B cell (primary cell): ENCODE measurements at regions not wholly inside any gene's neighbourhood (a gene's known extent, or its start where the extent isn't known, plus 50 kb on each side); places are given as distances from the start of the nearest gene placed in this dataset.

Experiments
- ATAC-seq: fragments of 200-7000 bp; cut with Tn5 transposase; one replicate; pipeline ENCODE4 v1.10.0; 2021; ENCODE audit warnings: low read depth, mild to moderate bottlenecking, moderate number of reproducible peaks, moderate library complexity
- CTCF ChIA-PET: fragments of 350-600 bp; sonication (Branson Sonifier 250); formaldehyde crosslinking; loops from one replicate; lab custom pipeline; 2021; ENCODE audit warnings: antibody characterized with exemption, inconsistent platforms; lab: Charles Lee
- POLR2A ChIA-PET: fragments of 350-600 bp; sonication (Branson Sonifier 250); formaldehyde crosslinking; loops from one replicate; lab custom pipeline; 2021; ENCODE audit warnings: antibody characterized with exemption; lab: Charles Lee
- DNase-seq: peaks from one replicate; pipeline ENCODE4 v3.0.0; 2013
- H2AFZ ChIP-seq: 2 replicates; pipeline ENCODE4 v1.6.1; 2012; ENCODE audit warnings: mild to moderate bottlenecking, low read depth, low read length; ENCODE audit not compliant: insufficient read depth, poor library complexity, severe bottlenecking
- H3K27ac ChIP-seq, 2 donors: 1 replicate in 1 of 2; 2 replicates in 1 of 2; pipeline ENCODE4 v1.5.1; 2012 to 2013; ENCODE audit warnings: low read length in 2 of 2, mild to moderate bottlenecking in 2 of 2, moderate library complexity in 1 of 2
- H3K27me3 ChIP-seq, 4 experiments: fragments of 200-600 bp in 1 of 4; sonication (generic) in 1 of 4; replicated peaks in 1 of 4; 1 replicate in 2 of 4; 2 replicates in 2 of 4; pipeline versions ENCODE4 v1.6.1 to v1.7.0; 2013 to 2016; ENCODE audit warnings: low read length in 3 of 4, mild to moderate bottlenecking in 2 of 4, mixed read lengths in 1 of 4, moderate library complexity in 1 of 4; ENCODE audit not compliant: insufficient read depth in 4 of 4, control insufficient read depth in 3 of 4; ENCODE audit errors: control extremely low read depth in 1 of 4
- H3K36me3 ChIP-seq, 2 experiments: replicated peaks in 1 of 2; 1 replicate in 1 of 2; 2 replicates in 1 of 2; pipeline versions ENCODE4 v1.6.1 to v1.7.1; 2013; ENCODE audit warnings: low read length in 1 of 2; ENCODE audit not compliant: insufficient read depth in 2 of 2, control insufficient read depth in 1 of 2; ENCODE audit errors: control extremely low read depth in 1 of 2, extremely low read depth in 1 of 2
- H3K4me1 ChIP-seq, 2 donors: fragments of 200-600 bp in 1 of 2; sonication (generic) in 1 of 2; 1 replicate in 1 of 2; 2 replicates in 1 of 2; pipeline versions ENCODE4 v1.5.1 to v1.6.1; 2013 to 2017; ENCODE audit warnings: low read length in 2 of 2; ENCODE audit not compliant: control insufficient read depth in 2 of 2, insufficient read depth in 2 of 2
- H3K4me2 ChIP-seq: replicated peaks from 2 replicates; pipeline ENCODE3; 2012; ENCODE audit warnings: mild to moderate bottlenecking, low read depth, low read length; ENCODE audit not compliant: poor library complexity, severe bottlenecking
- H3K4me3 ChIP-seq, 5 experiments: fragments of 200-600 bp in 1 of 5; sonication (generic) in 1 of 5; 1 replicate in 3 of 5; 2 replicates in 2 of 5; pipeline versions ENCODE4 v1.5.1 to v1.7.0; 2011 to 2016; ENCODE audit warnings: low read length in 4 of 5, mild to moderate bottlenecking in 4 of 5, low read depth in 2 of 5, control low read depth in 1 of 5, moderate library complexity in 1 of 5; ENCODE audit not compliant: insufficient read depth in 1 of 5; ENCODE audit errors: control extremely low read depth in 1 of 5, extremely low read depth in 1 of 5
- H3K79me2 ChIP-seq: fragments of 200-600 bp; sonication (generic); one replicate; pipeline ENCODE4 v1.6.0; 2016; ENCODE audit warnings: low read length; ENCODE audit not compliant: control insufficient read depth, insufficient read depth
- H3K9ac ChIP-seq: fragments of 200-600 bp; sonication (generic); 2 replicates; pipeline ENCODE4 v1.6.1; 2017; ENCODE audit warnings: mild to moderate bottlenecking, low read length, moderate library complexity
- H3K9me3 ChIP-seq, 3 donors: one replicate each; pipeline versions ENCODE4 v1.6.1 to v1.7.1; 2013; ENCODE audit warnings: low read length in 2 of 3; ENCODE audit not compliant: control insufficient read depth in 2 of 3, insufficient read depth in 1 of 3; ENCODE audit errors: control extremely low read depth in 1 of 3
- H4K20me1 ChIP-seq: 2 replicates; pipeline ENCODE4 v1.6.0; 2012; ENCODE audit warnings: mild to moderate bottlenecking, low read length; ENCODE audit not compliant: insufficient read depth, control insufficient read depth, poor library complexity, severe bottlenecking
- H3K27ac Mint-ChIP-seq: one replicate; pipeline ENCODE4 v1.8.0; 2021; ENCODE audit warnings: mixed read lengths
- H3K27me3 Mint-ChIP-seq: one replicate; pipeline ENCODE4 v1.8.0; 2021; ENCODE audit warnings: mixed read lengths
- H3K4me1 Mint-ChIP-seq: one replicate; pipeline ENCODE4 v1.8.0; 2021; ENCODE audit warnings: mixed read lengths
- H3K4me3 Mint-ChIP-seq: one replicate; pipeline ENCODE4 v1.8.0; 2021; ENCODE audit warnings: mixed read lengths
- H3K9me3 Mint-ChIP-seq: one replicate; pipeline ENCODE4 v1.8.0; 2022; ENCODE audit warnings: mixed read lengths; ENCODE audit not compliant: insufficient read depth
- EZH2 ChIP-seq: IDR thresholded peaks from 2 replicates; pipeline ENCODE4 v1.6.1; 2012; ENCODE audit warnings: borderline replicate concordance, low read depth, mild to moderate bottlenecking, moderate library complexity, low read length; ENCODE audit not compliant: insufficient read depth, poor library complexity, severe bottlenecking
- WGBS: methylation state at CpG from one replicate; pipeline ENCODE4 v1.1.5; 2013; ENCODE audit warnings: missing lambda C conversion rate; ENCODE audit not compliant: insufficient coverage; 5-methylcytosine and 5-hydroxymethylcytosine counted together
- intact Hi-C: fragments of 100-400 bp; cut with micrococcal nuclease; formaldehyde crosslinking; loops from one replicate; pipeline ENCODE4 v1.10.0; 2022
- TF ChIP-seq, protein P1 (sequence below): fragments of 200-600 bp; IDR thresholded peaks from one replicate; pipeline ENCODE4 v1.8.0; 2022; ENCODE audit warnings: antibody characterized with exemption, mild to moderate bottlenecking

GRCh38 chr12:60096727-60097126, 500.9 kb downstream of the SLC16A7 start:
- intact Hi-C loops, result no loop called here
- no peaks in the 10 kb centered on the region for H3K27me3 ChIP-seq
- Mint-ChIP-seq H3K27me3 (no peaks in the 10 kb centered on the region), H3K4me3 (no peak overlapping the region), H3K4me1 (no peaks in the 10 kb centered on the region), H3K9me3 (peaks cover 5% of the 10 kb centered on the region), H3K27ac (no peak overlapping the region)
- no peak for ATAC-seq
- no peak overlapping the region for H3K9ac ChIP-seq
- DNase-seq, result no peak
- H3K4me2 ChIP-seq, result no peak overlapping the region
- peaks cover 0 to 6% (median 1%) of the 10 kb centered on the region in 3 donors for H3K9me3 ChIP-seq
- TF ChIP-seq, protein P1, sequence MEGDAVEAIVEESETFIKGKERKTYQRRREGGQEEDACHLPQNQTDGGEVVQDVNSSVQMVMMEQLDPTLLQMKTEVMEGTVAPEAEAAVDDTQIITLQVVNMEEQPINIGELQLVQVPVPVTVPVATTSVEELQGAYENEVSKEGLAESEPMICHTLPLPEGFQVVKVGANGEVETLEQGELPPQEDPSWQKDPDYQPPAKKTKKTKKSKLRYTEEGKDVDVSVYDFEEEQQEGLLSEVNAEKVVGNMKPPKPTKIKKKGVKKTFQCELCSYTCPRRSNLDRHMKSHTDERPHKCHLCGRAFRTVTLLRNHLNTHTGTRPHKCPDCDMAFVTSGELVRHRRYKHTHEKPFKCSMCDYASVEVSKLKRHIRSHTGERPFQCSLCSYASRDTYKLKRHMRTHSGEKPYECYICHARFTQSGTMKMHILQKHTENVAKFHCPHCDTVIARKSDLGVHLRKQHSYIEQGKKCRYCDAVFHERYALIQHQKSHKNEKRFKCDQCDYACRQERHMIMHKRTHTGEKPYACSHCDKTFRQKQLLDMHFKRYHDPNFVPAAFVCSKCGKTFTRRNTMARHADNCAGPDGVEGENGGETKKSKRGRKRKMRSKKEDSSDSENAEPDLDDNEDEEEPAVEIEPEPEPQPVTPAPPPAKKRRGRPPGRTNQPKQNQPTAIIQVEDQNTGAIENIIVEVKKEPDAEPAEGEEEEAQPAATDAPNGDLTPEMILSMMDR, result no peak
- TF ChIP-seq EZH2, result no peak
- H3K4me3 ChIP-seq, result no peak overlapping the region
- H3K27ac ChIP-seq, result no peak overlapping the region
- H4K20me1 ChIP-seq, result no peaks in the 10 kb centered on the region
- H3K36me3 ChIP-seq, result no peaks in the 10 kb centered on the region
- WGBS, result 87% methylated on average over 3 of the region's 4 CpGs
- POLR2A ChIA-PET, result no interaction called here
- H2AFZ ChIP-seq, result no peak overlapping the region
- CTCF ChIA-PET, result no interaction called here
- H3K79me2 ChIP-seq, result no peaks in the 10 kb centered on the region
- H3K4me1 ChIP-seq, result no peaks in the 10 kb centered on the region

DNA sequence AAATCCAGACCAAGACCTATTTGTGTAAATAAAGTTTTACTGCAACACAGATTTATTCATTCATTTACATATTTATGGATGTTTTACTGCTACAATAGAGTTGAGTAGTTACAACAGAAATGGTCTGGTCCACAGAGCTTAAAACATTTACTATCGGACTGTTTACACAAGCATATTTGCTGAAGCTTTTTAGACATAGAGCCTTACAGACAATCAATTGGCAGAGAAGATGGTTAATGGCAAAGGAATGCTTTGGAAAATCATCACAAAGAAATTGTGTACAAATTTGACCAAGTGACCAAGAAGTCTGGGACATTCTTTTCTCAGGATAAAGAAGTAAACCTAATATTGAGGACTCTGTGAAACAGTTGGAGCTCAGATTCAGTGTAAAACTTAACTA, 504.3 kb downstream of the SLC16A7 start:
- whole genome bisulfite sequencing, result no CpG with 5 or more reads among the region's 1 CpG
- H3K9me3 Mint-ChIP-seq, result peaks cover 5% of the 10 kb centered on the region
- DNase-seq, result no peak

More for the DNA sequence above, 504.3 kb downstream of the SLC16A7 start:
- H2AFZ ChIP-seq, result no peak overlapping the region
- Mint-ChIP-seq H3K27ac (no peak overlapping the region), H3K27me3 (no peaks in the 10 kb centered on the region), H3K4me1 (no peaks in the 10 kb centered on the region), H3K4me3 (no peak overlapping the region)
- CTCF ChIA-PET, result no interaction called here
- no peak overlapping the region for H3K4me2 ChIP-seq
- no peak overlapping the region for H3K4me3 ChIP-seq
- no peak overlapping the region for H3K9ac ChIP-seq
- no peak overlapping the region for H3K27ac ChIP-seq
- no peaks in the 10 kb centered on the region for H3K4me1 ChIP-seq
- intact Hi-C loops, result no loop called here
- TF ChIP-seq, protein P1, result no peak
- no peak for TF ChIP-seq EZH2
- ATAC-seq, result no peak
- H3K79me2 ChIP-seq, result no peaks in the 10 kb centered on the region
- no peaks in the 10 kb centered on the region for H3K27me3 ChIP-seq
- H3K36me3 ChIP-seq, result no peaks in the 10 kb centered on the region
- POLR2A ChIA-PET, result no interaction called here
- H4K20me1 ChIP-seq, result no peaks in the 10 kb centered on the region
- H3K9me3 ChIP-seq, result peaks cover 0 to 6% (median 1%) of the 10 kb centered on the region in 3 donors
